ENCODE measurements at regions not wholly inside any gene's neighbourhood (a gene's known extent, or its start where the extent isn't known, plus 50 kb on each side); places are given as distances from the start of the nearest gene placed in this dataset.
"Not testable (repeated sequence)": the region's sequence is repeated elsewhere in the genome, so short reads cannot be mapped to it uniquely, and the experiment has no call there.

DNA sequence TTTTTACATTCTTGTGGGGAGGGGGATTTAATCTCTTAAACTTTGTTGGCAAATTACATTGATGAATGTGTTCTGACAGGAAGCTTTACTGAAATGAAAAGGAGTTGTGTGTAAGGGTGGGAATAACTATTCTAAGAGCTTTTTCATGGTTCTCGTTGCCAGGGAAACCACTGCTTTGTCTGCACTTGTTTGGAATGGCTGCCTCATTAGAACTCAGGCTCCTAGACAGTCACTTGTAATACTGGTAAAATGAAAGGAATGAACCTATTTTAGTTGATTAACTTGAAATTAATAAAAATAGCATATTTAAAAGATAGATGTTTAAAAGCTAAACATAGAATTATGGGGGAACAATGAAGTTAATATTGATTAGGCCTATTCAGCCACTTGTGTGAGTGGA lies 201.4 kb upstream of the TEKT4 start:
- H3K79me1 ChIP-seq (ENCODE audit: low read length); H3K4ac ChIP-seq (ENCODE audit: low read depth, low read length); H2AFZ ChIP-seq (ENCODE audit: insufficient read depth, low read length, poor library complexity); H3K27me3 ChIP-seq (ENCODE audit: insufficient read depth, low read length); H3K27ac ChIP-seq (ENCODE audit: low read depth, low read length); H3K18ac ChIP-seq (ENCODE audit: low read length); H4K91ac ChIP-seq (ENCODE audit: low read depth, low read length); H4K12ac ChIP-seq (ENCODE audit: low read depth, low read length); H3K9me3 ChIP-seq (ENCODE audit: insufficient read depth, low read depth, low read length); H2BK12ac ChIP-seq (ENCODE audit: low read length); H2BK5ac ChIP-seq (ENCODE audit: low read depth, low read length, poor library complexity); DNase-seq; H2BK120ac ChIP-seq (ENCODE audit: insufficient read depth, low read length, poor library complexity); H3K9ac ChIP-seq (ENCODE audit: low read length); H3K14ac ChIP-seq (ENCODE audit: low read length); H3K79me2 ChIP-seq (ENCODE audit: control insufficient read depth, insufficient read depth, low read length, poor library complexity); H4K8ac ChIP-seq (ENCODE audit: low read depth, low read length); H2AK5ac ChIP-seq (ENCODE audit: low read length); H3K4me1 ChIP-seq (ENCODE audit: control insufficient read depth in 1 of 2, insufficient read depth in 2 of 2, low read length in 2 of 2); H3K23ac ChIP-seq (ENCODE audit: low read length); H3K36me3 ChIP-seq (ENCODE audit: control insufficient read depth in 1 of 2, insufficient read depth in 2 of 2, low read length in 2 of 2); H3K4me3 ChIP-seq (ENCODE audit: low read depth, low read length); H3K4me2 ChIP-seq (ENCODE audit: low read length): not testable (repeated sequence)
- no CpG with 5 or more reads among the region's 1 CpG for WGBS (ENCODE audit: extremely low coverage, insufficient coverage, insufficient read length)

DNA sequence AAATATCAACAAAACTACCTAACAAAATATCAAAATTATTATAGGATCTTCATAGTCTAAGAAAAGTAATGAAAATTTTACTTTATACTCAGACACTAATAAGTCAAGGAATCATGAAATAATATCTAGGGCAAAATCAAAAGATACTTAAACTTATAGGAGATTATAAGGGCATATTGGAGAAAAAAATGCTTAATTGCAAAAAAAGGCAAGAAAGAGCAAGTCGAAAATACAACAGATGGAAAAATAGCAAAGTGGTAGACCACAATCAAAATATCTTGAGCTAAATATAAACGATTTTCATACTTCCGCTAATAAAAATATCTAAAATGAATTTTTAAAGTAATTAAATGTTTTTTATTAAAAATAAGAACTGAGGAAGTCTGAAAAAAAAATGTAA lies 177.0 kb upstream of the TEKT4 start:
- not testable (repeated sequence) for H2AK5ac ChIP-seq (ENCODE audit: low read length); H3K23ac ChIP-seq (ENCODE audit: low read length); H2AFZ ChIP-seq (ENCODE audit: insufficient read depth, low read length, poor library complexity); H4K12ac ChIP-seq (ENCODE audit: low read depth, low read length); H3K4me3 ChIP-seq (ENCODE audit: low read depth, low read length); H3K14ac ChIP-seq (ENCODE audit: low read length); H3K9me3 ChIP-seq (ENCODE audit: insufficient read depth, low read depth, low read length); H2BK120ac ChIP-seq (ENCODE audit: insufficient read depth, low read length, poor library complexity); H4K91ac ChIP-seq (ENCODE audit: low read depth, low read length); H3K79me1 ChIP-seq (ENCODE audit: low read length); H3K4me1 ChIP-seq (ENCODE audit: control insufficient read depth in 1 of 2, insufficient read depth in 2 of 2, low read length in 2 of 2); H3K79me2 ChIP-seq (ENCODE audit: control insufficient read depth, insufficient read depth, low read length, poor library complexity); H3K4ac ChIP-seq (ENCODE audit: low read depth, low read length); H3K18ac ChIP-seq (ENCODE audit: low read length); DNase-seq; H3K36me3 ChIP-seq (ENCODE audit: control insufficient read depth in 1 of 2, insufficient read depth in 2 of 2, low read length in 2 of 2); H3K27me3 ChIP-seq (ENCODE audit: insufficient read depth, low read length); H4K8ac ChIP-seq (ENCODE audit: low read depth, low read length); H3K27ac ChIP-seq (ENCODE audit: low read depth, low read length); H3K9ac ChIP-seq (ENCODE audit: low read length); H3K4me2 ChIP-seq (ENCODE audit: low read length); H2BK5ac ChIP-seq (ENCODE audit: low read depth, low read length, poor library complexity); H2BK12ac ChIP-seq (ENCODE audit: low read length)
- WGBS (ENCODE audit: extremely low coverage, insufficient coverage, insufficient read length): no CpG with 5 or more reads among the region's 3 CpGs

DNA sequence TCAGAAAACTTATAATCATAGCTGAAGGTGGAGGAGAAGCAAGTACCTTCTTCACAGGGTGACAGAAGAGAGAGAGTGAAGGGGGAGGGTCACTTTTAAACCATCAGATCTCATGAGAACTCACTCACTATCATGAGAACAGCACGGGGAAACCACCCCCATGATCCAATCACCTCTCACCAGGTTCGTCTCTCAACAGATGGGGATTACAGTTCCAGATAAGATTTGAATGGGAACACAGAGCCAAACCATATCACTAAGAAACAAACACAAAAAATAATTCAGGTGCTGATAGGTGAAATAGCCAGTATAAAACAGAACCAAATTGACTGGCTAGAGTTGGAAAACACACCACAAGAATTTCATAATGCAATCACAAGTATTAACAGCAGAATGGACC lies 162.2 kb upstream of the TEKT4 start:
- H3K4me2 ChIP-seq (ENCODE audit: low read length); H3K4ac ChIP-seq (ENCODE audit: low read depth, low read length); H4K91ac ChIP-seq (ENCODE audit: low read depth, low read length); H3K9me3 ChIP-seq (ENCODE audit: insufficient read depth, low read depth, low read length); H3K14ac ChIP-seq (ENCODE audit: low read length); H3K79me1 ChIP-seq (ENCODE audit: low read length); H3K4me1 ChIP-seq (ENCODE audit: control insufficient read depth in 1 of 2, insufficient read depth in 2 of 2, low read length in 2 of 2); H2BK120ac ChIP-seq (ENCODE audit: insufficient read depth, low read length, poor library complexity); H3K27ac ChIP-seq (ENCODE audit: low read depth, low read length); H3K9ac ChIP-seq (ENCODE audit: low read length); H3K27me3 ChIP-seq (ENCODE audit: insufficient read depth, low read length); H3K79me2 ChIP-seq (ENCODE audit: control insufficient read depth, insufficient read depth, low read length, poor library complexity); H4K12ac ChIP-seq (ENCODE audit: low read depth, low read length); H3K23ac ChIP-seq (ENCODE audit: low read length); H3K36me3 ChIP-seq (ENCODE audit: control insufficient read depth in 1 of 2, insufficient read depth in 2 of 2, low read length in 2 of 2); H2AFZ ChIP-seq (ENCODE audit: insufficient read depth, low read length, poor library complexity); H2AK5ac ChIP-seq (ENCODE audit: low read length); H2BK12ac ChIP-seq (ENCODE audit: low read length); H2BK5ac ChIP-seq (ENCODE audit: low read depth, low read length, poor library complexity); DNase-seq; H3K4me3 ChIP-seq (ENCODE audit: low read depth, low read length); H3K18ac ChIP-seq (ENCODE audit: low read length); H4K8ac ChIP-seq (ENCODE audit: low read depth, low read length): not testable (repeated sequence)
- WGBS (ENCODE audit: extremely low coverage, insufficient coverage, insufficient read length): no CpG with 5 or more reads among the region's 2 CpGs

DNA sequence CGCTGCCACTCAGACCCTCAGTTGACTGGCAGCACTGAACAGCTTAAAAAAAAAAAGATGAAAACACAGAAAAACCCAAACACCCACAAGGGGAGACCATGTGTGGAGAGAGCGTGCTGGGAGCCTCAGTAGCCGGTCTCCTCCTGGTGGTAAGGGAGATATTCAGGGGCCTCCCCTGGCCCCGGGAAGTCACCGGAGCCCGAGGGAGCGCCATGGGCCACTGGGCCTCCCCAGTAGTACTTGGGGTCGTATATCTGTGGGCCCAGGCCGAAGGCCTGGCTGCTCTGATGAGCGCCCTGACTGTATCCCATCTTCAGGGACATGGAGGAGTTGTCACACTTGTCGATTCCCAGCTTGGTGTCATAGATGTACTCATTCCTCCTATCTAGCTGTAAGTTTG lies 145.7 kb upstream of the TEKT4 start:
- no peak overlapping the region for H2BK12ac ChIP-seq (ENCODE audit: low read length)
- H3K9ac ChIP-seq (ENCODE audit: low read length): no peak overlapping the region
- no peak overlapping the region for H3K4me2 ChIP-seq (ENCODE audit: low read length)
- H3K4ac ChIP-seq (ENCODE audit: low read depth, low read length): no peak overlapping the region
- no peak overlapping the region for H2BK5ac ChIP-seq (ENCODE audit: low read depth, low read length, poor library complexity)
- H2BK120ac ChIP-seq (ENCODE audit: insufficient read depth, low read length, poor library complexity): no peak overlapping the region
- H3K9me3 ChIP-seq (ENCODE audit: insufficient read depth, low read depth, low read length): peaks cover 8% of the 10 kb centered on the region
- H3K23ac ChIP-seq (ENCODE audit: low read length): no peak overlapping the region
- H3K4me3 ChIP-seq (ENCODE audit: low read depth, low read length): no peak overlapping the region
- H3K79me1 ChIP-seq (ENCODE audit: low read length): no peaks in the 10 kb centered on the region
- H3K18ac ChIP-seq (ENCODE audit: low read length): no peak overlapping the region
- no peaks in the 10 kb centered on the region for H3K79me2 ChIP-seq (ENCODE audit: control insufficient read depth, insufficient read depth, low read length, poor library complexity)
- no peaks in the 10 kb centered on the region for H3K27me3 ChIP-seq (ENCODE audit: insufficient read depth, low read length)
- no peak overlapping the region for H4K8ac ChIP-seq (ENCODE audit: low read depth, low read length)
- H2AFZ ChIP-seq (ENCODE audit: insufficient read depth, low read length, poor library complexity): no peak overlapping the region
- no peak for DNase-seq
- no peak overlapping the region for H3K27ac ChIP-seq (ENCODE audit: low read depth, low read length)
- no peak overlapping the region for H4K91ac ChIP-seq (ENCODE audit: low read depth, low read length)
- H3K14ac ChIP-seq (ENCODE audit: low read length): no peak overlapping the region
- no CpG with 5 or more reads among the region's 11 CpGs for WGBS (ENCODE audit: extremely low coverage, insufficient coverage, insufficient read length)
- no peak overlapping the region for H2AK5ac ChIP-seq (ENCODE audit: low read length)
- no peak overlapping the region for H4K12ac ChIP-seq (ENCODE audit: low read depth, low read length)
- H3K4me1 ChIP-seq (ENCODE audit: control insufficient read depth in 1 of 2, insufficient read depth in 2 of 2, low read length in 2 of 2): no peaks in the 10 kb centered on the region
- no peaks in the 10 kb centered on the region for H3K36me3 ChIP-seq (ENCODE audit: control insufficient read depth in 1 of 2, insufficient read depth in 2 of 2, low read length in 2 of 2)
